ENCODE measurements at regions not wholly inside any gene's neighbourhood (a gene's known extent, or its start where the extent isn't known, plus 50 kb on each side); places are given as distances from the start of the nearest gene placed in this dataset.

GRCh38 chr1:73910062-73910461, 287.9 kb downstream of the LRRIQ3 start:
- Histone ChIP-seq H3K27me3 (ENCODE audit: insufficient read depth, low read depth, low read length) (no peaks in the 10 kb centered on the region), H3K9me3 (ENCODE audit: low read length) (no peaks in the 10 kb centered on the region), H3K36me3 (ENCODE audit: insufficient read depth, low read length) (no peaks in the 10 kb centered on the region), H3K4me2 (ENCODE audit: low read length) (no peak overlapping the region), H3K9me2 (ENCODE audit: insufficient read depth, low read length) (no peaks in the 10 kb centered on the region), H3F3A (ENCODE audit: insufficient read depth, low read length, poor library complexity, severe bottlenecking) (peaks cover 6% of the 10 kb centered on the region), H3K9ac (ENCODE audit: low read length) (no peak overlapping the region), H3K4me3 (ENCODE audit: low read length) (no peak overlapping the region), H4K20me1 (ENCODE audit: insufficient read depth) (no peaks in the 10 kb centered on the region), H3K27ac (ENCODE audit: low read length) (no peak overlapping the region), H2AFZ (ENCODE audit: low read depth, low read length) (no peak overlapping the region), H3K79me2 (replicated peaks; ENCODE audit: insufficient read depth, low read length) (no peaks in the 10 kb centered on the region)
- TF ChIP-seq EP300 (conservative IDR thresholded peaks at IDR 0.05; ENCODE audit: poor library complexity, severe bottlenecking) (no peak), RAD21 (conservative IDR thresholded peaks at IDR 0.05) (no peak), MXI1 (conservative IDR thresholded peaks at IDR 0.05; ENCODE audit: poor library complexity, severe bottlenecking) (no peak), REST (IDR thresholded peaks at IDR 0.05; ENCODE audit: borderline replicate concordance) (no peak), SMC3 (conservative IDR thresholded peaks at IDR 0.05; ENCODE audit: poor library complexity) (no peak)

GRCh38 chr1:73909043-73909562, 288.9 kb downstream of the LRRIQ3 start:
- Histone ChIP-seq H3K4me3 (ENCODE audit: low read length) (no peak overlapping the region), H3K9me3 (ENCODE audit: low read length) (no peaks in the 10 kb centered on the region), H3K79me2 (replicated peaks; ENCODE audit: insufficient read depth, low read length) (no peaks in the 10 kb centered on the region), H2AFZ (ENCODE audit: low read depth, low read length) (no peak overlapping the region), H3K36me3 (ENCODE audit: insufficient read depth, low read length) (no peaks in the 10 kb centered on the region), H3F3A (ENCODE audit: insufficient read depth, low read length, poor library complexity, severe bottlenecking) (no peaks in the 10 kb centered on the region), H3K27me3 (ENCODE audit: insufficient read depth, low read depth, low read length) (no peaks in the 10 kb centered on the region), H3K9ac (ENCODE audit: low read length) (no peak overlapping the region), H4K20me1 (ENCODE audit: insufficient read depth) (no peaks in the 10 kb centered on the region), H3K27ac (ENCODE audit: low read length) (peak overlapping the region; percentile 19), H3K4me2 (ENCODE audit: low read length) (no peak overlapping the region), H3K9me2 (ENCODE audit: insufficient read depth, low read length) (no peaks in the 10 kb centered on the region)
- TF ChIP-seq POLR2AphosphoS5 (IDR thresholded peaks at IDR 0.05), result peak; percentile 58
- peak; percentile 81 for TF ChIP-seq EP300 (conservative IDR thresholded peaks at IDR 0.05; ENCODE audit: poor library complexity, severe bottlenecking)
- no peak for TF ChIP-seq SMC3 (conservative IDR thresholded peaks at IDR 0.05; ENCODE audit: poor library complexity)

- H2AFZ ChIP-seq (ENCODE audit: low read depth, low read length), result no peak overlapping the region
- H3K4me2 ChIP-seq (ENCODE audit: low read length), result no peak overlapping the region
- H3F3A ChIP-seq (ENCODE audit: insufficient read depth, low read length, poor library complexity, severe bottlenecking), result no peaks in the 10 kb centered on the region
- no peaks in the 10 kb centered on the region for H3K79me2 ChIP-seq (replicated peaks; ENCODE audit: insufficient read depth, low read length)
- H4K20me1 ChIP-seq (ENCODE audit: insufficient read depth), result no peaks in the 10 kb centered on the region
- H3K36me3 ChIP-seq (ENCODE audit: insufficient read depth, low read length), result no peaks in the 10 kb centered on the region
- no peaks in the 10 kb centered on the region for H3K9me2 ChIP-seq (ENCODE audit: insufficient read depth, low read length)
- no peak overlapping the region for H3K4me3 ChIP-seq (ENCODE audit: low read length)
- TF ChIP-seq RAD21 (conservative IDR thresholded peaks at IDR 0.05), result no peak
- no peak for TF ChIP-seq REST (IDR thresholded peaks at IDR 0.05; ENCODE audit: borderline replicate concordance)
- TF ChIP-seq SMC3 (conservative IDR thresholded peaks at IDR 0.05; ENCODE audit: poor library complexity), result no peak
- TF ChIP-seq POLR2AphosphoS5 (IDR thresholded peaks at IDR 0.05), result no peak
- TF ChIP-seq MXI1 (conservative IDR thresholded peaks at IDR 0.05; ENCODE audit: poor library complexity, severe bottlenecking), result no peak
- TF ChIP-seq TAF1 (IDR thresholded peaks at IDR 0.05; ENCODE audit: low read depth), result no peak
- no peak for TF ChIP-seq CTCF (IDR thresholded peaks at IDR 0.05; ENCODE audit: poor library complexity, severe bottlenecking)
- TF ChIP-seq EZH2 (IDR thresholded peaks at IDR 0.05; ENCODE audit: borderline replicate concordance, insufficient read depth, low read length, poor library complexity, severe bottlenecking), result no peak
- no peak for TF ChIP-seq EP300 (conservative IDR thresholded peaks at IDR 0.05; ENCODE audit: poor library complexity, severe bottlenecking)
- H3K9me3 ChIP-seq (ENCODE audit: low read length), result no peaks in the 10 kb centered on the region
- H3K27me3 ChIP-seq (ENCODE audit: insufficient read depth, low read depth, low read length), result no peaks in the 10 kb centered on the region
- H3K27ac ChIP-seq (ENCODE audit: low read length), result no peak overlapping the region
- H3K9ac ChIP-seq (ENCODE audit: low read length), result no peak overlapping the region
Observed at GRCh38 chr1:73907051-73907450, 290.9 kb downstream of the LRRIQ3 start.
